ENCODE measurements at regions not wholly inside any gene's neighbourhood (a gene's known extent, or its start where the extent isn't known, plus 50 kb on each side); places are given as distances from the start of the nearest gene placed in this dataset.

DNA sequence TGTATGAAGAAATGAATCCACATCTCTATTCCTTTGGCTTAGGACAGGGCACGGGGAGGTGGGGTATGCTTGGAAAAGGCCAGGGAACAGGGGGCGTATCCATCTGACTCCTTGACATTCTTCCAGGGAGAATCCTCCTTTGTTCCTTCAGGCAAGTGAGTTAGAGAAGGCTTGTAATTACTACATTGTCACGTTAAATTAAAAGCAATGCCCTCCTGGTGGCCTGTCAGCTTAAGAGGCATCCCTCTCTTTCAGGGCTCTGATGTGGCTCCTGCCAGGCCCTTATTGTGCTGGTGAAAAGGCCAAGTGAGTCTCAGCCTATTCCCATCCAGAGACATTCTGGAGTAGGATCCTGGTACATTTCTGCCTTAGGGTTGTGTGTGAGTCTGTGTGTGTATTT lies 128.3 kb downstream of the FOXA2 start:
- TF ChIP-seq, protein P1, sequence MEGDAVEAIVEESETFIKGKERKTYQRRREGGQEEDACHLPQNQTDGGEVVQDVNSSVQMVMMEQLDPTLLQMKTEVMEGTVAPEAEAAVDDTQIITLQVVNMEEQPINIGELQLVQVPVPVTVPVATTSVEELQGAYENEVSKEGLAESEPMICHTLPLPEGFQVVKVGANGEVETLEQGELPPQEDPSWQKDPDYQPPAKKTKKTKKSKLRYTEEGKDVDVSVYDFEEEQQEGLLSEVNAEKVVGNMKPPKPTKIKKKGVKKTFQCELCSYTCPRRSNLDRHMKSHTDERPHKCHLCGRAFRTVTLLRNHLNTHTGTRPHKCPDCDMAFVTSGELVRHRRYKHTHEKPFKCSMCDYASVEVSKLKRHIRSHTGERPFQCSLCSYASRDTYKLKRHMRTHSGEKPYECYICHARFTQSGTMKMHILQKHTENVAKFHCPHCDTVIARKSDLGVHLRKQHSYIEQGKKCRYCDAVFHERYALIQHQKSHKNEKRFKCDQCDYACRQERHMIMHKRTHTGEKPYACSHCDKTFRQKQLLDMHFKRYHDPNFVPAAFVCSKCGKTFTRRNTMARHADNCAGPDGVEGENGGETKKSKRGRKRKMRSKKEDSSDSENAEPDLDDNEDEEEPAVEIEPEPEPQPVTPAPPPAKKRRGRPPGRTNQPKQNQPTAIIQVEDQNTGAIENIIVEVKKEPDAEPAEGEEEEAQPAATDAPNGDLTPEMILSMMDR (IDR thresholded peaks at IDR 0.05): no peak
- DNase-seq (ENCODE audit: low spot score): no peak
- no peaks in the 10 kb centered on the region for H3K4me1 ChIP-seq
- no peaks in the 10 kb centered on the region for H3K36me3 ChIP-seq
- H3K27me3 ChIP-seq: no peaks in the 10 kb centered on the region
- H3K9me3 ChIP-seq: no peaks in the 10 kb centered on the region
- no peak overlapping the region for H3K4me3 ChIP-seq
- no peak overlapping the region for H3K27ac ChIP-seq

DNA sequence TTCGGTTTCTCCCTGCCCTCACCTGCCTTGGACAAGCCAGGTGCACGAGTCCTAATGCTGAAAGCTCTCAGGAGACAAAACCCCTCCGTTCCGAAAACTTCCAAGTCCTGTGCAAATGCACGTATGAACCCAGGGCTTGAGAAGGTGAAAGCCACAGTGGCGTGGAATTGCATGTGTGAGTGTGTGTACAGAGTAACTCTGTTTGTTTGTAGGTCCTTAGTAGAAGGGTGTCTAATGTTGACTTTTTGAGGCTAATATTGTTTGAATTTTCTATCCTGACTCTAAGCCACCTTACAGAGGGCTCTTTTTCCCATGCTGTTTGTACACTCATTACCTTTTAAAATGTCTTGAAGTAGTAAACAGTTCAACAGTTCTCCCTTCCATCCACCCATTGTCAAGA lies 129.1 kb downstream of the FOXA2 start:
- TF ChIP-seq, protein P1 (IDR thresholded peaks at IDR 0.05): no peak
- Histone ChIP-seq H3K27me3 (no peaks in the 10 kb centered on the region), H3K27ac (no peak overlapping the region), H3K4me1 (no peaks in the 10 kb centered on the region), H3K36me3 (no peaks in the 10 kb centered on the region), H3K9me3 (no peaks in the 10 kb centered on the region), H3K4me3 (no peak overlapping the region)
- no peak for DNase-seq (ENCODE audit: low spot score)

DNA sequence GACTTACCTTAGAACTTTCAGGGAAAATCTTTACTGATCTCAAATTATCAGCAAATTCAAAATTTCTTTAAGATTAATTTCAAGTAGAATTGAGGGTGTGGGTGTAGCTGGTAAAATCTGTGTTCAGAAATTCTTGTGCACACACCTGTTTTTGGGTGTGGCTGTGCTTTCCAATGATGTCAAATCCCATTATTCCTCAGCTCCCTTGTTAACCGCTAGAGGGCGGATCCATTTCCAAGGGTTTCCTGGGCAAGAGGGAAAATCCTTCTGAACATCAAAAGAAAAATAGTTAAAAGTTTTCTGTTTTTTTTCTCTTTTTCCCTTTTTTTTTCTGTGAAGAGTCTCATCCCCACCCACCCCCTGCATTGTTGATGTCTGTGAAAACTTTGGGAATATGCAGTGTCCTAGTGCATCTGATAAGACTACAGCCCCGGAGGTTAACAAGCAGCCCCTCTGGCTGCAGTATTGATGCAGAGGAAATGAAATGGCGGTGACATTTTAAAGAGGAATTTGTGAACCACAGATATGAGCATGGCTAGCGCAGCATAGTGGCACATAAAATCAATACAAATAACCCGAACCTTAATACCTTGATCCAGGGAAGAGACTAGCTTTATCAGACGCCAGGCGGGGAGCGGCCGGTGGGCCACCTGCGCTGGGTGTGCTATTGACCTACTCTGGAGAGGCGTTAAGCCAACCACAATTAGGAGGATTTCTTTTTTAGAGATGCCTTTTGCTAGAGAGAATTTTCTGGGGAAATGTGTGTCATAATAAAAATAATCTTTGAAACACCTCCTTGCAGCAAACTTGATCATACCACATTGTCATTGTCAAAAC lies 130.9 kb downstream of the FOXA2 start:
- Histone ChIP-seq H3K4me3 (no peak overlapping the region), H3K27ac (no peak overlapping the region), H3K9me3 (no peaks in the 10 kb centered on the region), H3K36me3 (no peaks in the 10 kb centered on the region), H3K4me1 (no peaks in the 10 kb centered on the region), H3K27me3 (no peaks in the 10 kb centered on the region)
- no peak for DNase-seq (ENCODE audit: low spot score)
- TF ChIP-seq, protein P1 (IDR thresholded peaks at IDR 0.05): peak; percentile 29 to 68

DNA sequence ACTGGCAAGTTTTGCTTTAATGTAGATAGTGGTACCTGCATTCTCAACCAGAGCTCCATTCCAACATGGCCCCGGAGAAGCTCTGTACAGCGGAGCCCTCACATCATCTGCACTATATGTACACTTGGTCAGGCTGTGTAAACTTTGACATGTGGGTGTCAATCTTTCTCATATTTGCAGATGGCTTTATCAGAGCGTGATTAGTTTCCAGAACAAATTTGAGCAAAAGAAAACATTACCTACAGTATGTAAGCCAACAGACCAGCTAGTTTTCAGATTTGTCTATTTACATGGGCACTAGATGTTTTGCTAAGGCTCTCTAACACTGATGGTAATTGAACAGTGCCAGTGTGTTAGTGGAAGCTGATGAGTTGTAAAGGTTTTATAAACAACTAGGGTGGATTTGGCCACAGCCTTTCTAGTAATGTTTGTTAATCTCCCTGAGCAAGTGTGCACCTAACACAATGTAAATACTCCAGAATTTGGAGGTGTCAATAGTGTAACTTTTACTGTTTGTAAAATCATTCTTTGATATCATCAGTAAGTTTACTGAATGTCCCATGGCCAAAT lies 131.8 kb downstream of the FOXA2 start:
- H3K27ac ChIP-seq: no peak overlapping the region
- no peaks in the 10 kb centered on the region for H3K36me3 ChIP-seq
- no peak for DNase-seq (ENCODE audit: low spot score)
- no peaks in the 10 kb centered on the region for H3K9me3 ChIP-seq
- no peaks in the 10 kb centered on the region for H3K4me1 ChIP-seq
- H3K27me3 ChIP-seq: no peaks in the 10 kb centered on the region
- TF ChIP-seq, protein P1 (IDR thresholded peaks at IDR 0.05): no peak
- no peak overlapping the region for H3K4me3 ChIP-seq

DNA sequence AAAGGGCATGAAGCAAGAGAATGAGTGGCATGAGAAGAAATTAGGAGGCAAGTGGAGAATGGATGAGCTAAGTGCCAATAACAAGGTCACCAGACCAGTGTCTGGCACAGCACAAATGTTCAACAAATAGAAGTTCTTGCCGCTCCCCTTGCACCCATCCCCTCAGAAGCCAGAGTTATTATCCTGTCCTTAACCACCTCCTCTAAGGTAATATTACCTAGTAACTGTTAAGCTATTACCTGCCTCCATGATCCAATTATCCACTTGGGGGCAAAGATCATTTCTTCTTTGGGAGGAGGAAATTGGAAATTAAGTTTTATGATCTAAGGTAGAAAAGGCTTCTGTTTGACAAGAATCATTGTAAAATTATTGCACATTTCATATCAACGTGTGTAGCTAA lies 133.8 kb downstream of the FOXA2 start:
- Histone ChIP-seq H3K9me3 (no peaks in the 10 kb centered on the region), H3K27me3 (no peaks in the 10 kb centered on the region), H3K4me3 (no peak overlapping the region), H3K36me3 (no peaks in the 10 kb centered on the region), H3K4me1 (no peaks in the 10 kb centered on the region), H3K27ac (no peak overlapping the region)
- DNase-seq (ENCODE audit: low spot score): no peak
- TF ChIP-seq, protein P1 (IDR thresholded peaks at IDR 0.05): no peak
